ENCODE measurements at regions not wholly inside any gene's neighbourhood (a gene's known extent, or its start where the extent isn't known, plus 50 kb on each side); places are given as distances from the start of the nearest gene placed in this dataset.

- DNase-seq (ENCODE audit: low spot score), result no peak
Observed at GRCh38 chr12:123041042-123041531, 60.6 kb downstream of the ARL6IP4 start.

- no peak for DNase-seq (ENCODE audit: low spot score)
Observed at GRCh38 chr12:123040106-123040505, 59.6 kb downstream of the ARL6IP4 start.

GRCh38 chr12:123038966-123039365 is 58.5 kb downstream of the ARL6IP4 start:
- DNase-seq (ENCODE audit: low spot score), result no peak

- DNase-seq (ENCODE audit: low spot score), result no peak
Observed at GRCh38 chr12:123038486-123038885, 58.0 kb downstream of the ARL6IP4 start.

GRCh38 chr12:123037791-123038190 is 57.3 kb downstream of the ARL6IP4 start:
- DNase-seq (ENCODE audit: low spot score), result no peak

GRCh38 chr12:123036466-123037285 is 56.2 kb downstream of the ARL6IP4 start:
- no peak for DNase-seq (ENCODE audit: low spot score)

- no peak for DNase-seq (ENCODE audit: low spot score)
Observed at GRCh38 chr12:123035841-123036240, 55.4 kb downstream of the ARL6IP4 start.

- no peak for DNase-seq (ENCODE audit: low spot score)
Observed at GRCh38 chr12:123034865-123035264, 54.4 kb downstream of the ARL6IP4 start.

GRCh38 chr12:123034022-123034541 is 53.6 kb downstream of the ARL6IP4 start:
- DNase-seq (ENCODE audit: low spot score), result no peak

- DNase-seq (ENCODE audit: low spot score), result no peak
Observed at GRCh38 chr12:123033392-123034021, 53.0 kb downstream of the ARL6IP4 start.

- DNase-seq (ENCODE audit: low spot score), result no peak
Observed at GRCh38 chr12:123032736-123033391, 52.4 kb downstream of the ARL6IP4 start.

Data from HuH-7.5 (cell line).